ENCODE measurements at regions not wholly inside any gene's neighbourhood (a gene's known extent, or its start where the extent isn't known, plus 50 kb on each side); places are given as distances from the start of the nearest gene placed in this dataset.

- TF ChIP-seq CTCF (IDR thresholded peaks at IDR 0.05; ENCODE audit: low read depth, low read length) = no peak
- no peak for DNase-seq
- Histone ChIP-seq H3K27ac (no peak overlapping the region), H3K27me3 (ENCODE audit: insufficient read depth, low read depth, severe bottlenecking) (no peaks in the 10 kb centered on the region), H3K9me3 (ENCODE audit: severe bottlenecking) (no peaks in the 10 kb centered on the region), H3K4me3 (ENCODE audit: low read depth, low read length) (no peak overlapping the region), H3K36me3 (no peaks in the 10 kb centered on the region)
Observed at GRCh38 chr6:111995404-111995803, 58.5 kb upstream of the CCN6 start.

- H3K36me3 ChIP-seq = no peaks in the 10 kb centered on the region
- TF ChIP-seq CTCF (IDR thresholded peaks at IDR 0.05; ENCODE audit: low read depth, low read length) = no peak
- no peaks in the 10 kb centered on the region for H3K9me3 ChIP-seq (ENCODE audit: severe bottlenecking)
- no peak overlapping the region for H3K4me3 ChIP-seq (ENCODE audit: low read depth, low read length)
- no peak for DNase-seq
- H3K27me3 ChIP-seq (ENCODE audit: insufficient read depth, low read depth, severe bottlenecking) = no peaks in the 10 kb centered on the region
- H3K27ac ChIP-seq = no peak overlapping the region
Observed at GRCh38 chr6:111996144-111996865, 57.6 kb upstream of the CCN6 start.

DNA sequence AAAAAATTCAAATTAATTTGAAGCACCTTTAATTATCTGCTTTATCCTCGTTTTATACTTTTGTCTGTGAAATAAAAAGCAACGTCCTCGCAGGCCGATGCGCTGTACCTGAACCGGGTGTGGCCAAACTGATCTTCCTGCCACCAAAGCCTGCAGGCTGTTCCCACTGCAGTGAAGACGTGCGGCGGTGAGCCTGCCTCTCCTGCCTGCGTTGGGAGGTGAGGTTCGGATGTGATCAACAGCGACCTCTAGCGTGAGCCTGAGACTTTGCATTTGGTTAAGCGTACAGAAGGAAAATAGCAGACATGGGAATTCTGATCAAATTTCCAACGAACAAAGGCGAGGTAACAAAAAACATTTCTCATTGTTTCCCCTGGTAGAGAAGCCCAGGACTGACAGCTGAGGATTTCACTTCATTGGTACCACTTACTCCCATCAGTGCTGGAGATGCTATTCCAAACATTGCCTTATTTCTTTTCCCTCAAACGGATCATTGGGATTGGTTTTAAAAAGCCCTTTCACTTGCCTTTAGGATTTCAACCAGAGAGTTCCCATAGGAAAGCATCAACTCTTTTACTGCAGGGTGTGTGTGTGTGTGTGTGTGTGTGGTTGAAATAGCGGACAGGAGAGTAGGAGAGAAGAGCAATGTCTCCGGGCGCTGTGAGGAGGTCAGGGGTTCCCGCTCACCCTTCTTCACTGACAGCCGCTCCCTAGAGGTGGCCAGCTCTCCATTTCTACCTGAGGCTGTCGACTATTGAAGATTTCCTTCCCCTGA is 56.6 kb upstream of the CCN6 start:
- H3K4me3 ChIP-seq (ENCODE audit: low read depth, low read length) = no peak overlapping the region
- no peak overlapping the region for H3K27ac ChIP-seq
- no peaks in the 10 kb centered on the region for H3K36me3 ChIP-seq
- no peaks in the 10 kb centered on the region for H3K9me3 ChIP-seq (ENCODE audit: severe bottlenecking)
- H3K27me3 ChIP-seq (ENCODE audit: insufficient read depth, low read depth, severe bottlenecking) = no peaks in the 10 kb centered on the region
- peak; percentile 84 for DNase-seq
- peak; percentile 91 for TF ChIP-seq CTCF (IDR thresholded peaks at IDR 0.05; ENCODE audit: low read depth, low read length)

GRCh38 chr6:111997853-111998208 is 56.1 kb upstream of the CCN6 start:
- Histone ChIP-seq H3K27me3 (ENCODE audit: insufficient read depth, low read depth, severe bottlenecking) (no peaks in the 10 kb centered on the region), H3K27ac (no peak overlapping the region), H3K4me3 (ENCODE audit: low read depth, low read length) (no peak overlapping the region), H3K9me3 (ENCODE audit: severe bottlenecking) (no peaks in the 10 kb centered on the region), H3K36me3 (no peaks in the 10 kb centered on the region)
- TF ChIP-seq CTCF (IDR thresholded peaks at IDR 0.05; ENCODE audit: low read depth, low read length) = no peak
- no peak for DNase-seq

DNA sequence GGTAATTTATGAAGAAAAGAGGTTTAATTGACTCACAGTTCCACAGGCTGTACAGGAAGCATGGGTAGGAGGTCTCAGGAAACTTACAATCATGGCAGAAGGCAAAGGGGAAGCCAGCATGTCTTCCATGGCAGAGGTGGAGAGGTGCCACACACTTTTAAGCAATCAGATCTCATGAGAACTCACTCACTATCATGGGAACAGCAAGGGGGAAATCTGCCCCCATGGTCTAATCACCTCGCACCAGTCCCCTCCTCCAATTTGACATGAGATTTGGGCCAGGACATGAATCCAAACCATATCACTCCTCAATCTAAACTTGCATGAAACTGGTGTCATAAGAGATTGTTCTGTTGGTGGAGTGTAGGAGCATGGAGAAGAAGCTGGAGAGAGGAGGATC is 51.6 kb upstream of the CCN6 start:
- TF ChIP-seq CTCF (IDR thresholded peaks at IDR 0.05; ENCODE audit: low read depth, low read length) = no peak
- Histone ChIP-seq H3K36me3 (no peaks in the 10 kb centered on the region), H3K9me3 (ENCODE audit: severe bottlenecking) (no peaks in the 10 kb centered on the region), H3K27ac (no peak overlapping the region), H3K4me3 (ENCODE audit: low read depth, low read length) (no peak overlapping the region), H3K27me3 (ENCODE audit: insufficient read depth, low read depth, severe bottlenecking) (no peaks in the 10 kb centered on the region)
- no peak for DNase-seq

All from WERI-Rb-1 (cell line).